HG03175 (cell line): ENCODE measurements at regions not wholly inside any gene's neighbourhood (a gene's known extent, or its start where the extent isn't known, plus 50 kb on each side); places are given as distances from the start of the nearest gene placed in this dataset.

Experiments
- ATAC-seq: cut with Tn5 transposase; IDR thresholded peaks from one replicate; pipeline ENCODE4 v1.9.1; 2021; ENCODE audit warnings: mild to moderate bottlenecking, moderate library complexity; ENCODE audit not compliant: unreplicated experiment

DNA sequence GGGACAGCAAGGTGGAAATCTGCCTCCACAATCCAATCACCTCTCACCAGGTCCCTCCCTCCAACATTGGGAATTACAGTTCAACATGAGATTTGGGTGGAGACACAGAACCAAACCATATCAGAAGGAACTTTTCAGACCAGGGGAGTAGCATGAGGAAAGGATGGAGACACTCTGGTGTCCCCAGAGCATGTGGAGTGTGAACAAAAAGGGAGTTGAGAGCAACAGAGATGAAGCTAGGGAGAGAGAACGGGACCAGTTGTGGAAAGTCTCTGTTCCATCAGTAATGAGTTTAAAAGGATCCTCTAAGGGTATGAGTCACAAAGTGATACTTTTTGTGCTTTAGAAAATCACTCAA lies 382.0 kb downstream of the SFMBT2 start:
- ATAC-seq = no peak

GRCh38 chr10:7027913-7028808 lies 382.7 kb downstream of the SFMBT2 start:
- ATAC-seq = no peak

GRCh38 chr10:7027237-7027912 lies 383.5 kb downstream of the SFMBT2 start:
- ATAC-seq = no peak

GRCh38 chr10:7026818-7027217 lies 384.0 kb downstream of the SFMBT2 start:
- ATAC-seq = no peak

DNA sequence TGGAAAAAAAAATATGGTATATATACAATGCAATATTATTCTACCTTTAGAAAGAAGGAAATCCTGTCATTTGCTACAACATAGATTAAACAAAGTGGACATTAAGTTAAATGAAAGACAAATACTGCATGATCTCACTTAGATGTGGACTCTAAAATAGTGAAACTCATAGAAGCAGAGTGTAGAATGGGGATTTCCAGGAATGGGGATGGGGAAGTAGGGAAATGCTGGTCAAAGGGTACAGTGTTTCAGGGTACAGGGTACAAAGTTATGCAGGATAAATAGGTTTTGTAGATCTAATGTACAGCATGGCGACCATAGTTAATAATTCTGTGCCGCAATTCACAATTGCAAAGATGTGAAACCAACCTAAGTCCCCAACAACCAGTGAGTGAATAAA lies 385.5 kb downstream of the SFMBT2 start:
- no peak for ATAC-seq

GRCh38 chr10:7015457-7015856 lies 395.4 kb downstream of the SFMBT2 start:
- no peak for ATAC-seq

DNA sequence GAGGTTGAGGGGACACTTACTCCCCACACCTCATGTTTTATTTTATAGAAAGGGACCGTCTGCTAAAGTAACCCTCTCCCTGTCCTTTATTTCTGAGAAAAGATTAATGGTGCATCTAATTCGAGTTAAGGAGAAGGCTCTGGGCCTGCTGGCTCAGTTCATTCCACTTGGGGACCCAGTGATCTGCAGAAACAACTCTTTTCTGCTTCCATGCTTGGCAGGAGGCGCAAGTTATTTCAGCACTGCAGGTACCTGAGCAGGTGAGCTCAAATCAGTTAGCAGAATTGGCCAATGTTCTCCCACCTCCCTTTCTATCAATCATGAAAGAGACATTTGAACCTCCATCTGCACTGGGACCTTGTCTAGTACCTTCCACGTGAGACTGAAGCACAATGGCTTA lies 396.1 kb downstream of the SFMBT2 start:
- ATAC-seq = no peak

DNA sequence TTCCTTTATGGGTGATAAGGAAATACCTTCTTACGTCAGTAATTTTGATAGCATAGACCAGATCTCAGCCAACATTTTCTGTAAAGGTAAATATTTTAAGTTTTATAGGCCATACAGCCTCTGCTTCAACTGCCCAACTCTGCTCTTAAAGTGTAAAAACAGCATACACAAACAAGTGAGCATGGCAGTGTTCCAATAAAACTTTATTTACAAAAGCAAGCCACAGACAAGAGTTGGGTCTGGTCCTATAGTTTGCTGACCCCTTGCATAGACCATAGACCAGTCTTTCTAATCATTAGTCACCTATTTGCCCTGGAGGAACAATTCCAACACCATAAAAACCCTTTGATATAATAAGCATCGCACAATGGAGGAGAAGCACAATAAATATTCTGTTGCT lies 398.8 kb downstream of the SFMBT2 start:
- ATAC-seq = no peak

DNA sequence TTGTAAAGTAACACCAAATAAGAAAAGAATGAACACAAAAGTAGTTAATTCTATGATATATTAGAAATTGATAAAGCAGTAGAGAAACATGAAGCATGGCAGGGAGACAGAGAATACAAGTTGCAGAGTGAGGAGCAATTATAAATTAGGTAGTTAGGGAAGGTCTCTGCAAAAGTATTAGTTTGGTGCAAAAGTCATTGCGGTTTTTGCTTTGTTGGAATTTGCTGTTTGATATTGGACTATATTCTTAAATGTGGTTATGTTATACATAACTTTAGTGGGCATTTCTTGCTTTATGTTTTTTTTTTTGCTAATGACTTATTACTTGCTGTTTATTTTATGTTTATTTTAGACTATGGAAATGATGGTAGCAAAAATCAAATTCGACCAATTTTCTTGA lies 402.2 kb downstream of the SFMBT2 start:
- ATAC-seq = no peak

DNA sequence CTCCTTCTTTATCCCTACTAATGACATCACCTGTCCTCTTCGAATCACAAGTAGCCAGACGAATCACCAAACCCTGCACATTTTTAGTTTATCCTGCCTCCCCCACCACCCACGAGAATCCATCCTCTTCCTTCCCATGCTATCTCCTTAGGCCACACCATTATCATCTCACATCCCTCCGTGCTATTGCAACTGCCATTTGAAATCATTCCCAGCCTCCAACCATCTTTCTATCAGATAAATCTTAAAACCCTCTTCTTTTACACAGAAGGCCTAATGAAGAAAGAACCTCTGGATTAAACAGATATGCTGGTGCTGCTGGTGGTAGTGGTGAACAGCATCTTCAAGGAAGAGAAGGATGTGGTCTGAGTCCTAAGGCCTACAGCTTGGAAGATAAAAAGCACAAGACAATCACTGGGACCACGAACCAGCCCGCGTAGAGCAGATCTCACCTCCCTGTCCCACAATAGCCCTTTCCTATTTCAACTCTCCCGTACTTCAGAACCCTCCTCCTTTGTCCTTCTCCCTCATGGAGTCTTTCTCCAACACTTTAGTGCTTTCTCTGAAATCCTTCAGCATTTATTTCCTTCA lies 403.1 kb downstream of the SFMBT2 start:
- ATAC-seq = no peak

- no peak for ATAC-seq
Measured at GRCh38 chr10:7006566-7006965, 404.3 kb downstream of the SFMBT2 start.

GRCh38 chr10:7003831-7004395 lies 406.9 kb downstream of the SFMBT2 start:
- no peak for ATAC-seq

- no peak for ATAC-seq
Measured at GRCh38 chr10:7000061-7000460, 410.8 kb downstream of the SFMBT2 start.

DNA sequence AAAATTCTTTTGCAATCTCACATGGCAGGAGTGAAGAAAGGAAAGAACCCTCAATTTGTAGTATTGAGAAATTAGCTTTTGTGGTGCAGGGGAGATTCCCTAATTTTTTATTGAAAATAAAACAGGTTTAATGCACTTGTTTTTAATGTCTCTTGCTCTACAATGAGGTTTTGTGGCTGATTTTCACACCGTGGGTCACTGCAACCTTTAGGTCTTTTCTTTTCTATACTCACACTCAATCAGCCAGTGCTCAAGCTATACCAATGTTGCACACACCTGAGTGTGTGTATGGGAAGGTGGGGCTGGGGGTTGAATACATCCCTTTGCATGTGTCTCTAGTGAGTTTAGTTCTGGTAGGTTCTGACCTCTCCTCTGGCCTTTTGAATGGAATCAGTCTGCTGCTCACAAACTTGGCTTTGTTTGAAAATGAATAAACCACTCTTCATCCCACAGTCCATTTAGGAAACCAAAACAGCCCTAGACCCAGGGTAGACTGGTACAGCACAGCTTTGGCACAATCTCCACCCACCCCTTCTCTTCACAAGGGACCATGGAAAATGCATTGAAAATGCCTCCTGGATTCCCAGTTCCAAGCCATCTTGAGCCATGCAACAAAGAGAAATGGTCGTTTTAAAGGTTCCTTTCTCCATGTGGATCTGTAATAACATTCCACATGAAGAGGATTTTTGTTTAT lies 411.5 kb downstream of the SFMBT2 start:
- ATAC-seq = no peak

DNA sequence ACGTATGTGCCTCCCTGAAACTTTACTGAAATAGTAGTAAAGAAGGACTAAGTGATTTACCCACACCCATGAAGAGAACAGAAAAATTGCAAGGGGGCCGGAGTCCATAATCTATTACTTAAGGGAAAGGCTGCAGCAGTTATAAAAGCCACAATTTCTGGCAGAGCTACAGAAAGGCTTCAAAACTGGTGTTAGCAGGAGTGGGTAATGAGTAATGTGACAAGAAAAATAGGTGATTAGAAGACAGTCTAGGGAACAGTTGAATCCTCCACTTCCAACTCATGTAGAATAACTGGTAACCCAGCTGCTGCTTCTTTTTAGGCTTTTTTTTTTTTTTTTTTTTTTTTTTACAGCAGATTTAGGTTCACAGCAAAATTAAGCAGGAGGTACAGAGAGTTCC lies 413.3 kb downstream of the SFMBT2 start:
- no peak for ATAC-seq

- no peak for ATAC-seq
Measured at GRCh38 chr10:6996431-6996830, 414.4 kb downstream of the SFMBT2 start.

DNA sequence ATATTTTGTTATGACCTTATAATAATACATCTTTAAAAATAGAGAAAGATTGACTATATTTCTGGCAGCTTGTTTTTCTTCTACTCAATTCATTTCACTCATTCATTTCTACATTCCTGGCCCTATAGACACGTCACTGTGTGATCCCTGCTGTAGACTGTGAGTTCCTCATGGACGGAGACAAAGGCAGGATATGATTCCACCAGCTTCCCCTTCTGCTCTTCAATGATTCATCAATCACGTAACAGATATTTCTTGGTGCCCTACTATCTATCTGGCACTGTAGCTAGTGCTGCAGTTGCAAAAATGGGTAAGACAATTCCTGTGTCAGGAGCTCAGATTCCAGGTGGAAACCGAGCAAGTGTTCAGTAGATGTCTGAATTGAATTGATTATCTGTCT lies 415.0 kb downstream of the SFMBT2 start:
- ATAC-seq = no peak

DNA sequence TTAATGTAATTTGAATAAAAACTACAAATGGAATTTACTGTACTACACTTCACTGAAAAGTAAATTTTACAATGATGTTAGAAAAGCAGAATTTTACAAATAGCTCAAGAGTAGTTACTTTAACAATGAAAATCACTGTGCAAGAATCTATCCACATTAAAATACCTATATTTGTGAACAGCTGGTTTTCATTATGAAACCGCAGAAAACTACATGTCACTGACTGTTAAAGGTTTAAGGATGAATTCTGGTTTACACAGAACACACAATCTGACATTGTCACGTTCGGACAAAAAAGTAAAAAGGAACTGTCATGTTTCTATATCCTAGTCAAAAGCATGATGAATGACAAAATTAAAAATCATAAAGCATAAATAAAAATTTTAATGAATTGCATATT lies 415.3 kb upstream of the PRKCQ start:
- no peak for ATAC-seq

GRCh38 chr10:6990891-6991290 lies 410.8 kb upstream of the PRKCQ start:
- ATAC-seq = no peak

DNA sequence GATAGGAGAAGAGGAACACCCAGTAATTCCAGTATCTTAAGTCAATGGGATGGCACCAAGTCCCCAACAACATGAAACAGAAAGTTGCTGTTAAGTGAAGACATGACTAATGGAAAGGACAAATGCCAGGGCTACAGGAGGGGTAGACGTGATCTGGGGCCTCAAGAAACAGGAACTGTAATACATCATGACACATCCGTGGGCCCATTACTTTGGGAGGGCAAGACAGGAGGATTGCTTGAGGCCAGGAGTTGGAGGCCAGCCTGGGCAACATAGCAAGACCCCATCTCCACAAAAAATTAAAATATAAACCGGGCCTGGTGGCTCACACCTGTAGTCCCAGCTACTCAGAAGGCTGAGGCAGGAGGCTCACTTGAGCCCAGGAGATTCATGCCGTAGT lies 408.6 kb upstream of the PRKCQ start:
- no peak for ATAC-seq

DNA sequence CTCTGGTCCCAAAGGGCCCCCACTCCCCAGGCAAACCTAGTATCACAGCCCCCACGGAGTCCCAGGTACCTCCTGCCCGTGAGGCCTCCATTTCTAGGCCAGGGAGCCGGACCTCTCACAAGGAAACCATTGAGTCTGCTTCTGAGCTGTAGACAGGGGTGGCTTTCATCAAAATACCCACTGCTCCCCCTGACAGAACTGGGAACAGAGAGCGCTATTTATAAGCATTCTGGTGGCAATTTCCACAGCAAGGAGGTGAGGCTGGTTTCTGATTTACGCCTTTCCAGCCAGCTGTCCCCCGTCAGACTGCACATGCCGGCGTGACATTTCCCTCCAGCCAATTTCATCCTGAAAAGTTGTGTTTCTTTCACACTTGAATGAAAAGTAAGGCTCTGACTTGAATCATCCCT lies 407.5 kb upstream of the PRKCQ start:
- no peak for ATAC-seq
